ENCODE measurements at regions not wholly inside any gene's neighbourhood (a gene's known extent, or its start where the extent isn't known, plus 50 kb on each side); places are given as distances from the start of the nearest gene placed in this dataset.
A peak's percentile ranks its signal among the peaks of the same experiment; 100 is the strongest.

DNA sequence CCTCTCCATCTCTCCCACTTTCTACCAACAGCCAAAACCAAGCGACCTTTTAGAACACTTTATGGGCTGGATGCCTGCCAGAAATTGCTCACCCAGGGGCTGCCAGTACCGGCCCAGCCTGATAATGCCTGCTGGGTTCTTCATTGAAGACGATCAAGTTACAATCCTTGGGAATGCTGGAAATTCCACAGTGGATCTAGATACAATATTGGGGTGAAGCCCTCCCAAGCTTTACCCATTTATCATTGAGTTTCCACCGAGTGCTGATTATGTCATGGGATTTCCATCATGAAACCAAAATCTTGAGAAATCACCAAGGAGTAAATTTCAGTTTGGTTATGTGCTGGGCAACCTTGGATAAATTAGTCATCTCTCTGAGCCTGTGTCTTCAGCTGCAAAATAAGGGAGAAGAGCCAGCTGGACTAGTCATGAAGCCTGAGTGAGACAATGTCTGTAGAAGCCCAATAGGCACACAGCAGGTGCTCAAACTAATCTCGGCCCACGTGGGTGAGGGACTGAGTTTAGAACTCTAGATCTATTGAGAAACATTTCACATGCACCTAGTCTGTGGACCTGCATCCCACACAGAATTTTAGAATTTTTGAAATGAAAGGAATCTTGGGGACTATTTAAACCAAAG lies 75.5 kb upstream of the CLMN start:
- Histone ChIP-seq H3K79me2 (ENCODE audit: control insufficient read depth, insufficient read depth, low read length) (no peaks in the 10 kb centered on the region), H3K36me3 (ENCODE audit: control insufficient read depth in 2 of 2, insufficient read depth in 2 of 2, low read length in 1 of 2) (no peaks in the 10 kb centered on the region), H3K4me1 (ENCODE audit: control insufficient read depth, insufficient read depth, low read length) (peaks cover 8% of the 10 kb centered on the region), H3K9me3 (replicated peaks; ENCODE audit: control insufficient read depth, insufficient read depth, low read length) (no peaks in the 10 kb centered on the region), H2AFZ (ENCODE audit: control insufficient read depth, low read depth, low read length) (no peak overlapping the region), H3K27ac (ENCODE audit: control insufficient read depth, insufficient read depth) (no peak overlapping the region), H4K20me1 (ENCODE audit: control insufficient read depth, insufficient read depth) (no peaks in the 10 kb centered on the region), H3K9ac (ENCODE audit: control insufficient read depth, insufficient read depth, low read length) (no peak overlapping the region), H3K4me2 (ENCODE audit: control insufficient read depth, insufficient read depth) (no peak overlapping the region), H3K4me3 (no peak overlapping the region), H3K27me3 (replicated peaks in 1 of 2; ENCODE audit: control insufficient read depth in 2 of 2, insufficient read depth in 2 of 2, low read length in 1 of 2) (no peaks in the 10 kb centered on the region)
- RAD21 ChIA-PET (ENCODE audit: unreplicated experiment) = no interaction called here
- in situ Hi-C loops (cut with MboI) = loop anchor here (25.0 kb wide), 1 partner anchor 708 kb away; no protein-coding TSS in a partner anchor
- intact Hi-C loops (cut with micrococcal nuclease; ENCODE audit: unreplicated experiment) = no loop called here
- peak; percentile 34; the same call in 1 of the 3 replicates for ATAC-seq
- 34% methylated on average over 6 of the region's 6 CpGs for WGBS (ENCODE audit: insufficient coverage, insufficient replicate concordance, low lambda C conversion rate, missing lambda C conversion rate)
- no peak for FAIRE-seq
- CTCF ChIA-PET = no interaction called here
- TF ChIP-seq PBX3 (IDR thresholded peaks at IDR 0.05; ENCODE audit: insufficient replicate concordance, low read depth, low read length) (no peak), POU2F2 (IDR thresholded peaks at IDR 0.05; ENCODE audit: borderline replicate concordance, low read depth, low read length) (no peak), FOXK2 (IDR thresholded peaks at IDR 0.05) (no peak), SIN3A (IDR thresholded peaks at IDR 0.05; ENCODE audit: low read depth, low read length) (no peak)
- TF ChIP-seq, protein P1, sequence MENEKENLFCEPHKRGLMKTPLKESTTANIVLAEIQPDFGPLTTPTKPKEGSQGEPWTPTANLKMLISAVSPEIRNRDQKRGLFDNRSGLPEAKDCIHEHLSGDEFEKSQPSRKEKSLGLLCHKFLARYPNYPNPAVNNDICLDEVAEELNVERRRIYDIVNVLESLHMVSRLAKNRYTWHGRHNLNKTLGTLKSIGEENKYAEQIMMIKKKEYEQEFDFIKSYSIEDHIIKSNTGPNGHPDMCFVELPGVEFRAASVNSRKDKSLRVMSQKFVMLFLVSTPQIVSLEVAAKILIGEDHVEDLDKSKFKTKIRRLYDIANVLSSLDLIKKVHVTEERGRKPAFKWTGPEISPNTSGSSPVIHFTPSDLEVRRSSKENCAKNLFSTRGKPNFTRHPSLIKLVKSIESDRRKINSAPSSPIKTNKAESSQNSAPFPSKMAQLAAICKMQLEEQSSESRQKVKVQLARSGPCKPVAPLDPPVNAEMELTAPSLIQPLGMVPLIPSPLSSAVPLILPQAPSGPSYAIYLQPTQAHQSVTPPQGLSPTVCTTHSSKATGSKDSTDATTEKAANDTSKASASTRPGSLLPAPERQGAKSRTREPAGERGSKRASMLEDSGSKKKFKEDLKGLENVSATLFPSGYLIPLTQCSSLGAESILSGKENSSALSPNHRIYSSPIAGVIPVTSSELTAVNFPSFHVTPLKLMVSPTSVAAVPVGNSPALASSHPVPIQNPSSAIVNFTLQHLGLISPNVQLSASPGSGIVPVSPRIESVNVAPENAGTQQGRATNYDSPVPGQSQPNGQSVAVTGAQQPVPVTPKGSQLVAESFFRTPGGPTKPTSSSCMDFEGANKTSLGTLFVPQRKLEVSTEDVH (IDR thresholded peaks at IDR 0.05; ENCODE audit: low read depth, partially characterized antibody) = no peak
- DNase-seq (ENCODE audit: low read depth, low spot score) = no peak
- no TSS peak for BruUV-seq (replicated peaks)
- POLR2A ChIA-PET = no interaction called here
- SMC1A ChIA-PET (ENCODE audit: uncharacterized antibody, unreplicated experiment) = interaction anchor here (0.6 kb wide), 1 partner anchor 666 kb away, joined by 3 read pairs; no protein-coding TSS in a partner anchor

Data from GM12878 (cell line).